ENCODE measurements at regions not wholly inside any gene's neighbourhood (a gene's known extent, or its start where the extent isn't known, plus 50 kb on each side); places are given as distances from the start of the nearest gene placed in this dataset.
A peak's percentile ranks its signal among the peaks of the same experiment; 100 is the strongest.

DNA sequence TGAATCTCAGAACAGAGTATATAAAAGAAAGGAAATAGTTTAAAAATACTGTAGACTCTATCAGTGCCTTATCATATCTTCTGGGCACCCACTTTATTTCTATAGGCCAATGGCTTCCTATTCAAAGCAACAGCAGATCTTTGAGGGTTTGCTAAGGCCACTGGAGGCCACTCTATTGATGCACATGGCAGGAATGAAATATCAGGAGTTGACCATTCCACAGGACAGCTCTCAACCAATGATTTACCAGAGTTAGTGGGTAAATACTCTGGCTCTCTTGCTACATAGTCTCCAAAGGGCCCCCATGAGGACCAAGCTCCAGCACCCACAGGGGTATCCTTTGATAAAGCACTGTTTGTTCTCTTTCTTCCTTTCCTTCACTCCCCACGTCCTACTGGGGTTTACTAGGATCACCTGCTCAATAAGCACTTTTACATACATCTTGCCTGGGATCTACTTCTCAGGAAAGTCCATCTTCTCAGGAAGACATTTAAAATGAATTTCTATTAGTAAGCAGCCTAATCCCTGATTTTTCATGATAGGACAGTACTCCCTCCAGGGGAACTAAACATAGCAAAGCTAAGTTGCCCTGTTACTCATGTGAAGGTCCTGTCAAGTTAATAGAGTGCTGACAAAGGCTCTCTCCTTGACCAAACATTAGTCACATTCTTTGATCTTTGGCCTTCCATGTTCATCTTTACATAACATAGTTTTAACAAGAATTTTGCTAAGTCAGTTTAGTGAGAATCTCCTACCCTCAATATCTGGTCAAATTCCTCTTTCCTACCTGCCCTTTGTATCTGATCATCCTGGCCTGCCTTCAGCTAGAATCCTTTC, 459.7 kb downstream of the GRXCR1 start:
- DNase-seq: no peak

DNA sequence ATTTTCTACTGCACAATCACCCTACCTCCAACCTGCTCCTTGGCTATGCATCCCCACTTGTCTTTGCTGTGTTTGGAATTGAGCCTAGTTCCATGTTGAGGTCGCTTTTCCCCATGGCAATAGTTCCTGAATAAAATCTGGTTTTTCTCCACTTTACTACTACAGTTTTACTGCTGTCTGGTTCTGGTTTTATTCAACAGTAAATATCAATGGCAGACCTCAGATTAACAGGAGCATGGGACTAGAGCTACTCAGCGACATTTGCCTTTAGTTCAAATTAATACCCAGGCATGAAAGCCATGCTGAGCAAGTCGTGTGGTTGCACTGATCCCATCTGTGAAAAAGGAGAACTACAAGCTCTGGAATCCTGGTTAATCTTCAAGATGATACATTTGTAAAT, 460.3 kb downstream of the GRXCR1 start:
- no peak for DNase-seq

DNA sequence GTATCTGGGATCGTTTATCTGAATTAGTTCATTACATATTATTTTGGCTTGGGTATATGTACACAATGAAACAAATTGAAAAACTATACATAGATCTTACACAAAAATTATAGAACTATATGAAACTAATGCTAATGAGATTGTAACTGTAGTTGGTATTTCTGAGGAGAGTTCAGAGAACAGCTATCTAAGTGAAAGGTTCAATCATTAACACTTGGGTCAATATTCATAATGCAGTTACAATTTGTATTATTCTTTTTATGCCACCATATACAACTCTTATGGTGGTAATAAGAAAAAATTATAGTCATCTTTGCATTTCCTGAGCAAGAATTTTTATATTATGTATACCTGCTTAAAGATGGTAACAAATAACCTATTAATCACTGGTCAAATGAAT, 461.0 kb downstream of the GRXCR1 start:
- no peak for DNase-seq

DNA sequence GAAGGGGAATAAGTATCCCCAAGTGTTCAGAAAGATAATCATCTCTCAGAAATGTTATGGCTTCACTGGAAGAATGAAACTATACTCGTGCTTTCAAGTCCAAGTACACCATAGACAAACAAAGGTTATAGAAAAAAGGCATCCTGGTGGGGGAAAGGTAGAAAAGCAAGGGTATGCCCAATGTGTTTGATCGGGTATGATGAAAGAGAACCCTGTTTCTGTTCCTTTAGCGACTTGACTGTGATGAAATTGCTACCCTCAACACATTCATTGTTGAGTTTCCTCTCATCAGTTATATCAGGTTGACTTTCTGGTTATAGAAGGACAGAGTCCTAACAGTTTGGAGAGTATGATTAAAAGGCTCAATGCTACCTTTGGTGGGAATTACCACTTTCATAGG, 464.3 kb downstream of the GRXCR1 start:
- DNase-seq: no peak

DNA sequence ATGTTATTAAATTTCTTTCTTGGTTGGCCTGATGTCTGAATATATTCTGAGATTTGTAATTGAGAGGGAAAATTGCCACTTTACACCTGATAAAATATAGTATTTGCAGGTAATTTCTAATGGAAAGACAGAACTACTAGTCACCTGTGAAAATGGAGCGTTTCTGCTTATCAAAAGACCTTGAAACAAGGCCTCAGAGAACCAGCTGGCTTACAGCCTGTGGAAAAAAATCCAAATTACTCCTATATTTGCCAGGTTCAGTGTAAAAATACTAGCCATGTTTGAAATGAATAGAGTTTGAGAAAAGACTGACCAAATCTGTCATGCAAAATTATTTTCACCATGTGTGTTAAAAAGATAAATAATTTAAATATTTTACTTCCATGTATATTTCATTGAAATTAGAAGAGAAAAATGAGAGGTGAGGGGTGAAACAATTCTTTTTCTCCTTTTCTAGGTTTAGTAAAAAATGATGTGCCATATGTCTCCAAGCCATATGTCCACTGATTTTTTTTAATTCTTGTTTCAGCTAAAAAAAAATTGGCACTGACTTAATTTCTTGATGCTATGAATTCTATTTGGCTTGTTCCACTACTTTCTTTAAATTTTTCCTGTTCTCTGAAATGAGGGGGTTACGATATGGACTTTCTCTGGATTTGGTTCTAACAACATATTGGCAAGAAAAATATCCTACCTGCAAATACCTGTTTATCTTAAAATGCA, 464.9 kb downstream of the GRXCR1 start:
- DNase-seq: no peak

DNA sequence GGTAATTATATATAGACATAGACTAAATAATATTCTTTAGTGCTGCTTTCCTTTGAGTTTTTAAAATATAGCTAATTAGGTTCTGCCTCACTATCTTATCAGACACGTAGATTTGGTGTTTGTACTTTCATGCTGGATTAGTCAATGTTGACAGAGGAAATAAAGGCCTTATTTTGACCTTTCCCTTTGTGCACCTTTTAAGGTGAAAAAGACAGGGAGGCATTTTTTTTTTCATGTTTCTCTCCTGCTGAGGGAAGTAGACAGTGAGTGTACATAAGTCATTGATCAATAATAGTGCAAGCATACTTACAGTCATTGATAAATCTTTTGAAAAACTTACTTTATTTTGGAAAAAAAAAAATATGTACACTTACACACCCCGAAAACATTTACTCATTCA, 467.8 kb downstream of the GRXCR1 start:
- DNase-seq: no peak

DNA sequence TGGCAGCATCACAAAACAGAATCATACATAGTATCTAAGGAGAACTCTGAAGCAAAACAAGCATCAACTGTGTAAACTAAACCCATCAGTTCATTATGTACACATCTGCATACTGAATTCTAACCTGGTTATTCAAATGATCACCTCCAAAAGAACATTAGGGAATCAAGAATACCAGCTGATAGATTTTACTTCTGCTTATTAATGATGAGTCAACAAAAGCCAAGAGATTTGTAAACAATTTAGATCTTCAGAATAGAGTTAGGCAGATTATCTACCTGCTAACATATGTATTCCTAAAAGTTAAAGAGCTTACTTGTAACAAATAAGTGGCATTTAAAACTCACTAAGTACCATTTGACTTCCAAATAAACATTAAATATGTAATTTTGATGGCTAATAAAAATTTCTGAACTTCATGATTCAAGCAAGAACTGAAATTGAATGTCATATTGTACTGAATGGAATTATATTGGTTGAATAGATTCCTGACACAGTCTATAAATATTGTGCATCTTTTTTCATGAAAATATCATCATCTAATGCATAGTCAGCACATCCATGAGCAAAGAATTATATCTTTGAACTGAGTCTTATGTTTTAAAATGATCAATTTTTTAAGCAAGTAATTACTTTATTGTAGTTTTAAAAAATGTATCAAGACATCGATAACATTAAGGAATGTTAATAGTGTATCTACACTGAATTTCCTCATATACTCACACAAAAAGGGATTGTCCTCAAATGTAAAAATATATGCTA, 470.5 kb downstream of the GRXCR1 start:
- DNase-seq: no peak

DNA sequence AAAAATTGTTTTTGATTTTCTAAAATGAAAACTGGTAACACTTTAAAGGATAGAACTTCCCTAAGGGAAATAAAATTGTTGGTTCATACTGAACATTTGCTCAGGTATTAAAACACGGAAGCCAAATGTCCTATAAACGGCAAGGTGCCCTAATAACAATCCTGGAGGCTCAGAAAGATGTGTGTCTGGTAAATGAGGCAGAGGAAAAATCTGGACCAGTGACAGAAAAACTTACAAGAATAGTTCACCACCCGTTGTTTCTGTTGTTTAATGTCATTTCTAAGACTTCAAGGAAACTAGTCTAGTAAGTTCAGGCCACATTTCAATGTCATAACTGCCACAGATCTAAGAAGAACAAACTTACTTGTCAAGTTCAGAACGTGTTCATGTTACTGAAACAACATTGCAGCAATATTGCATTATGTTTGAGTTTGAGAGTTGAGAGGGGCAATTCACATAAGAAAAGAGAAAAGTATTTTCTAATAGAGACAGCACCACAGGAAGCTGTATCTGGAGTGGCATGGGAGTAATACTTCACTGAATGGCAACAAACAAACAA, 476.6 kb downstream of the GRXCR1 start:
- DNase-seq: no peak

DNA sequence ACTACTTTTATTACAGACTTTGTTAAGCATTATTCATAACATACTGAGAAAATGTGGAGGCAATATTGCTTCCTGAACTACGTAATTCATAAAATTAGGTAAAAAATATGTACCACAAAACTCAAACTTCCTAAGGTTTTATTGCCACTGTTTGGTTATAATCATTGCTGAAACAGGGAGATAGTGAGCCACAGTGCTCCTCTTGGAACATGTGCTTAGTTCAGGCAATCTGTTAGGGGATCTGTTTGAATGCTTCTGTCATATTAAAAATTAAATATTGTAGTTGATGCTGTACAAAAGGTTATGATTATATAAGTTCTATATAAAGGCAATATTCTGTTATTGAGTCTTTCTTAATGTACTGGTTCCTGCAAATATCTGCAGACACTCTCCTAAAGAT, 480.7 kb downstream of the GRXCR1 start:
- no peak for DNase-seq

DNA sequence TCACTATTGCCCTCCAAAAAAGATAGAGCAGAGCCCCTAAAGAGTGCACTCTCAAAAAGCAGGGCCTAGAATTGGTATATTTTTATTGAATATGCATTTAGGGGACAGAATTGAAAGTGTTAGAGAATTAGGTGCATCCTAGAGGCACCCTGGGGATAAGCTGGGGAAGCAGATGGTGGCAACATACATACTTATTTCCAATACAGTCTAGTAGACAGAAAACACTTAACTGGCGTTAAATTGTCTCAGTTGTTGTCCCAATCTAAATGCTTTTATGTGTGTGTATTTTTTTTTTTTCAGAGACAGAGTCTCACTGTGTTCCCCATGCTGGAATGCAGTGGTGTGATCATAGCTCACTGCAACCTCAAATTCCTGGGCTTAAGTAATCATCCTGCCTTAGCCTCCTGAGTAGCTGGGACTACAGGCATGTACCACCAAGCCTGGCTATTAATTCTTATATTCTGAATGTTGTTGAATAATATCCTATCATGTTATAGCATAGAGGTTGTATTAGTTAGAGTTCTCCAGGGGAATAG, 481.8 kb downstream of the GRXCR1 start:
- DNase-seq: peak; percentile 30

DNA sequence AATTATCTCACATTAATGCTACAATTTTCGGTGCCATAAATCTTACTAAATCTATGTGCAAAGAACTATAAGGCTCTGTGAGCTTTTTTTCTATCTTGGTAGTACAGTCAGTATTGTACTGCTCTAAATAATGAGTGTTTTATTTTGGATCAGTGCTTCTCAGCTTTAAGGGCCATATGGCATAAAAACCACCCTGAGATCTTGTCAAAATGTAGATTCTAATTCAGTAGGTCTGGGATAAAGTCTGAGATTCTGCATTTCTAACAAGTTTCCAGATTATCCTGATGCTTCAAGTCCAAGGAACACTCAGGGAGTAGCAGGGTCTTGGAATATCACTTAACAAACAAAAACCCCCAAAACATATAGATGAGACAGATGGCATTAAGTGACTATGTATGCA, 486.5 kb downstream of the GRXCR1 start:
- no peak for DNase-seq

DNA sequence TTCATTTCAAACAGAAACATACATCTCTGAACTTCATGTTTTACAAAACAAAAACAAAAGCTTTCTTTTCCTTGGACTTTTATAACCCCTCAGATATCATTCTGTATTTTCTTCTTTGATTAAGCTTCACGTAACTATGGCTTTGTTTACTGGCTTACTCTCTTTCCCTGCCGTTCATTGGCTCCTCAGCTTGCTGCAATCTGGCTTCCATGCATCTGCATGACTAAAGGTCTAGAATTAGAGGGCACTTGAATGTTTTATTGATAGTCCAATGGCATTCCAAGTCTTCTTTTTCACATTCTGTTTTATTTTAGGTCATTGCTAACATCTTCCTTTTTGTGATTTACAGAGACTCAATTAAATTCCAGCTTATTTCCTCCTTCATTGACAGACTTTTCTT, 487.6 kb downstream of the GRXCR1 start:
- DNase-seq: no peak

DNA sequence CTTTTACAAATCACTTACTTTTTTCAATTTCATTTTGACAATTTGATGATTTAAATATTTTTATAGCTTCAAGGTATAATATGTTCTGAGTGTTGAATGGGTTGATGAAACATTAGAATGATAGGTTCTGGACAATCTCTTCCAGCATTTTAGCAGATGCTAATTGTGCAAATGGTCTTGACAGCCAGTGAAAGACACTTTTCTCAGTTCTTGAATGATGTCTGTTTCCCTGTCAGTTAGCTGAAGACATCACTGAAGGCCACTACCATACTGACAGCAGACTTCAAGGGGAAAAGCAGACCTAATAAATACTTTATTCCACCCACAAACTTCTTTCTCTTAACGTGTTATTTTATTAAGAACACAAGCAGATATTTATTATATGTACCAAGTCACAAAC, 498.6 kb downstream of the GRXCR1 start:
- no peak for DNase-seq

DNA sequence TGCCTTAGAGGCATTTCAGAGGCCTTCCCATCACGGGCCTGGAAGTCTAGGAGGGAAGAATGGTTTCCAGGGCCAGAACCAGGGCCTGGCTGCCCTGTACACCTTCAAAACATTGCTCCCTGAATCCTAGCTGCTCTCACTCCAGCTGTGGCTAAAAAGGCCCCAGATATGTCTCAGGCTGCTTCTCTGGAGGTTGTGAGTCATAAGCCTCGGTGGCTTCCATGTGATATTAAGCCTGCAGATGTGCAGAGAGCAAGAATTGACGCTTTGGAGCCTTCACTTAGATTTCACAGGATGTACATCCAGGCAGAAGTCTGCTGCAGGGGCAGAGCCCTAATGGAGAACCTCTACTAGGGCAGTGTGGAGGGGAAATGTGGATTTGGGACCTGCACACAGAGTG, 502.5 kb downstream of the GRXCR1 start:
- peak; percentile 41 for DNase-seq

DNA sequence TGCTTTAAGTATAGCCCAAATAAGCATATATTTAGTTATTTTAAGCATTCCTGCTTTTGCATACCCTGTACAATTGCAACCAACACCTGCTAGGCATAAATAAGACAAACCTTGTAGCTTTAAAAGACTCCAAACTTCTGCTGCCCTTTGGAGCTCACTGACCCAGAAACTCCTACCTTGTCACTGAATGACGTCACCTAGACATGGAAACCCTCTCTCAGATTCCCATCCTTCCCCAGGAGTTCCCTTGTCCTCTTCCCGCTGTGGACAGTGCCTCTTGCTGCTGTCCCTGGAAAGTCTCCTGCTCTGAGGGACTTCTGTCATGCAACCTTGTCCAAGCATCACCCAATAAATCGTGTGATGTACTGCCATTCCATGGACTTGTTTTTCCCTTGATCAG, 507.2 kb downstream of the GRXCR1 start:
- no peak for DNase-seq

DNA sequence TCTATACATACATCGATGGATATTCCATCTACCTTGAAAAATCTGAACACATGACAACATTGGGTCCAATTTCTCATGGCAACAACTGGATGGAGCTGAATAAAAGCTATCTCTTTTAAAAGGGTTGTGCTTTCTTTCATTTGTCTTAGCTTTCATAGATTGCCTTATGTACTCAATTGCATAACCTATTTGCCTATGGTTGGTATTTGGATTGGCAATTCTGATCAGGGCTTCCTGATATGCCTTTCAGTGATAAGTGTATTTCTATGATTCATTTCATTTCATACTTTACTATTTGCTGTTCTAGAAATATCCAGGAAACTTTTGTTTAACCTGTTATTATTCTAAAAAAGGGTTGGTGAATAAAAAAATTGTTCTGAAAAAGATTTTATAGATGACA, 509.9 kb downstream of the GRXCR1 start:
- no peak for DNase-seq

DNA sequence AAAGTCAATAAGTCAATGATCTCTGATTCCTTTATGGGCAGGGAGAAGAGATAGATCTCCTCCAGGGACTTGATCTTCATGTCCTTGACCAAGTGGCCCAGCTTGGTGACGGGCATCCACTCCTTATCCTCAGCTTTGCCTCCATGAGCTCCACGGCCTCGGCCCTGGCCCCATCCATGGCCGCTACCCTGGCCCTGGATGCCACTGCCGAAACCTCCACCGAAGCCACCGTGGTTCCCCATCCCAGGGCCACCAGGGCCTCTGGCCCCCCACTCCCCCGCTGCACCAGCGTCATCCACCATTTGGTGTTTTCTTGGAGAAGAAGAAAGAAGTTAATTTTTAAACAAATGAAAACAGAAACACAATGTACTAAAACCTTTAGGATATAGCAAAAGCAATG, 518.1 kb downstream of the GRXCR1 start:
- no peak for DNase-seq

DNA sequence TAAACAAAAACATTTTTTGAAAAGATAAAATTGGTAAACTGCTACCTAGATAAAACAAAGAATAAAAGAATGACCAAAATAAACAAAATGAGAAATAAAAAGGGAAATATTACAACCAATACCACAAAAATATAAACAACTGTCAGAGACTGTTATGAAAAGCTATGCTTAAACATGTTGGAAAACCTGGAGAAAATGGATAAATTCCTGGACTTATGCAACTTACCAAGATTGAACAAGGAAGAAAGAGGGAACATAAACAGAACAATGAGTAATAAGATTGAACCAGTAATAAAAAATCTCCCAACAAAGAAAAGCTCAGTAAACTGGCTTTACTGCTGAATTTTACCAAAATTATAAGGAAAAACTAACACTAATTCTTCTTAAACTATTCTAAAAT, 518.7 kb downstream of the GRXCR1 start:
- DNase-seq: peak; percentile 11

DNA sequence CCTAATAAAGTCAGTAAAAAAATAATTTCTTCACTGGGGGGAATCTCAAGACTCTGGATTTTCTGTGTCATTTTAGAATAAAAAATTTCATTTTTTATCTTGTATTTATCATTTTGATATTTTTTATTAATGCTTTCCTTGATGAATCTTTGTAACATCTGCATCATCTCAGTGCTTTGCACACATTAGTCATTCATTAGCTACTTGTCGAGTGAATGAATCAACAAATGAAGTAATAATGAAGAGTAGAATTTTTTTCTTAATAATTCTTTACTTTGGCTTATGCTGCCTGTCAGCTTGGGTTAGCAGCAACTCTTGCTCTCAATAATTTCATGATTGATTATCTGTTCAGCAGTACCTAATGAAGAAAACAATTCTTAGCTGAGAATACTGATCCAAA, 530.8 kb downstream of the GRXCR1 start:
- no peak for DNase-seq

DNA sequence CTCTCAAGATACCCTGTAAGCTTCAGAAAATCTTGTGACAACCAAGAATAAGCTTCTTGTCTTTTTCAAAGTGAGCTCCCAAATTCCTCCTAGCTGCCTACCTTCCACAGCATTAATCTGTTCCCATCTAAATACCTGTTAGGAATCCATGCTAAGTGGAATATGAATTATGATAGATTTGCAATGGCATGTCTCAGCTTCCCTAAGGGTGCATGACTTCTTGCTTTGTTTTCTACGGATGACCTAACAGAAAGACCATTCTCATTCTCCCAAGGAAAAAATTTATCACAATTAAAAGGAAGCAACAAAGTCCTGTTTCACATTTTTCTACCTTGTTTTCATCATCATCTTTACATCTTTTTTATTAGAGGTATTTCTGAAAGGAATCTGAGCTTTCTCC, 532.7 kb downstream of the GRXCR1 start:
- no peak for DNase-seq

DNA sequence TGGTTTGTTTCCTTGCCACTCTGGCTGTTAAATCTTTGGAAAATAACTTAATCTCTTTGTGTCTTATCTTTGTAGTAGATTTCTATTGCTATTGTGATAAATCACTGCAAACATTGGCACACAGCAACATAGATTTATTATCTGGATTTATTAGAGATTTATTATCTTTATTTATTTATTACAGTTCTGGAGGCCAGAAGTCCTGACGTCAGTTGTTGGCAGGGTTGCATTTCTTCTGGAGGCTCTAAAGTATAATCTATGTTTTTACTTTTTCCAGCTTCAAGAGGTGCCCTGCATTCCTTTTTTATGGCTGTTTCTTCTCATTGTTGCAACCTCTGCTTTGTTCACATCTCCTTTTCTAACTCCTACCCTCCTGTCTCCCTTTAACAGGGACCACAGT, 542.8 kb downstream of the GRXCR1 start:
- DNase-seq: no peak

DNA sequence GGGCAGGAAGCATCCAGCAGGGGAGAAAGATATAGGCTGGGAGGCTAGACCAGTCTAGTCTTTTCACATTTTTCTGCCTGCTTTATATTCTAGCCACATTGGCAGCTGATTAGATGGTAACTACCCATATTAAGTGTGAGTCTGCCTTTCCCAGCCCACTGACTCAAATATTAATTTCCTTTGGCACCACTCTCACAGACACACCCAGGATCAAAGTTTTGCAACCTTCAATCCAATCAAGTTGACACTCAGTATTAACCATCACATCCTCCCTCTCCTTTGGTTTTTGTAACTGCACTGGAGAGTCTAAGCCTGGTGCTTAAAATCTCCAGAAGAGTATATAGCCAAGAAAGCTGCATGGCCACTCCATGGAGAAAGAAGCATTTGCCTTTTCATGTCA, 560.4 kb downstream of the GRXCR1 start:
- DNase-seq: no peak

DNA sequence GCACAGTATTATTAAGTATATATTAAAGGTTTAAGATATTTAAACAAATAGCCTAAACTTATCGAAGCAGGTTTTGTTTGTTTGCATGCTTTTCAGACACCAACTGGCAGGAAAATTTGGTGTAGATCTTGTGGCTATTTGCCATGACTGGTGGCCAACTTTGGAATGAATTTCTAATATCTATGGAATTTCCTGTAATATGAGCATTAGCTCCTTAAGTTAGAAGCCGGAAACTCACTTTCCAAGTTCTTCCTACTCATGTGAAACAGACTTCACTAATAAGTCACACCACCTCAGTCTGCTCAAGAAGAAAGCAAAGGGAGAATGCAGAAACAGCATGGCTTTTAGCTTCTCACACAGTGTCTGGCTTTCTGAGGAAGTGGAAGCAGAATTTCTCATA, 563.9 kb downstream of the GRXCR1 start:
- DNase-seq: peak; percentile 89

All from fibroblast of upper back skin (primary cell).